DOHH2 (cell line): ENCODE measurements at regions not wholly inside any gene's neighbourhood (a gene's known extent, or its start where the extent isn't known, plus 50 kb on each side); places are given as distances from the start of the nearest gene placed in this dataset.

Experiments
- EZH2phosphoT487 ChIP-seq: fragments of 200-600 bp; sonication (generic); IDR thresholded peaks from 2 replicates; pipeline ENCODE4 v1.6.1; 2017; ENCODE audit warnings: borderline replicate concordance, mild to moderate bottlenecking, antibody characterized with exemption, low read length, moderate library complexity, mixed read lengths
- TF ChIP-seq, protein P1 (sequence below): fragments of 200-600 bp; sonication (generic); IDR thresholded peaks from one replicate; pipeline ENCODE4 v1.5.1; 2014; ENCODE audit warnings: antibody characterized with exemption, mild to moderate bottlenecking, low read depth, low read length; ENCODE audit not compliant: poor library complexity, severe bottlenecking

- TF ChIP-seq, protein P1, sequence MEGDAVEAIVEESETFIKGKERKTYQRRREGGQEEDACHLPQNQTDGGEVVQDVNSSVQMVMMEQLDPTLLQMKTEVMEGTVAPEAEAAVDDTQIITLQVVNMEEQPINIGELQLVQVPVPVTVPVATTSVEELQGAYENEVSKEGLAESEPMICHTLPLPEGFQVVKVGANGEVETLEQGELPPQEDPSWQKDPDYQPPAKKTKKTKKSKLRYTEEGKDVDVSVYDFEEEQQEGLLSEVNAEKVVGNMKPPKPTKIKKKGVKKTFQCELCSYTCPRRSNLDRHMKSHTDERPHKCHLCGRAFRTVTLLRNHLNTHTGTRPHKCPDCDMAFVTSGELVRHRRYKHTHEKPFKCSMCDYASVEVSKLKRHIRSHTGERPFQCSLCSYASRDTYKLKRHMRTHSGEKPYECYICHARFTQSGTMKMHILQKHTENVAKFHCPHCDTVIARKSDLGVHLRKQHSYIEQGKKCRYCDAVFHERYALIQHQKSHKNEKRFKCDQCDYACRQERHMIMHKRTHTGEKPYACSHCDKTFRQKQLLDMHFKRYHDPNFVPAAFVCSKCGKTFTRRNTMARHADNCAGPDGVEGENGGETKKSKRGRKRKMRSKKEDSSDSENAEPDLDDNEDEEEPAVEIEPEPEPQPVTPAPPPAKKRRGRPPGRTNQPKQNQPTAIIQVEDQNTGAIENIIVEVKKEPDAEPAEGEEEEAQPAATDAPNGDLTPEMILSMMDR = no peak
- no peak for TF ChIP-seq EZH2phosphoT487
Measured at GRCh38 chr7:10040674-10041073, 933.0 kb upstream of the PHF14 start.
